Neural cell (in vitro differentiated cells): ENCODE measurements at regions not wholly inside any gene's neighbourhood (a gene's known extent, or its start where the extent isn't known, plus 50 kb on each side); places are given as distances from the start of the nearest gene placed in this dataset.
A peak's percentile ranks its signal among the peaks of the same experiment; 100 is the strongest.

Experiments
- H2AFZ ChIP-seq: fragments of 200-600, 300-800 bp; sonication (generic), shearing (Covaris generic); 2 replicates; pipeline ENCODE4 v1.6.0; 2014; ENCODE audit warnings: low read depth, mild to moderate bottlenecking, antibody characterized with exemption, low read length, moderate library complexity
- H3F3A ChIP-seq: fragments of 200-600 bp; shearing (Covaris generic); 2 replicates; pipeline ENCODE4 v1.6.1; 2016; ENCODE audit warnings: mild to moderate bottlenecking, moderate library complexity, mixed read lengths, antibody characterized with exemption, low read length; ENCODE audit not compliant: insufficient read depth, poor library complexity, severe bottlenecking
- H3K27ac ChIP-seq: fragments of 200-600, 300-800 bp; sonication (generic), shearing (Covaris generic); 2 replicates; pipeline ENCODE4 v1.5.1; 2014; ENCODE audit warnings: mild to moderate bottlenecking, low read length, moderate library complexity
- H3K27me3 ChIP-seq: fragments of 300-800, 200-600 bp; sonication (generic), shearing (Covaris generic); 2 replicates; pipeline ENCODE4 v1.6.0; 2014; ENCODE audit warnings: mild to moderate bottlenecking, low read depth, low read length, moderate library complexity; ENCODE audit not compliant: insufficient read depth
- H3K36me3 ChIP-seq: fragments of 300-800, 200-600 bp; sonication (generic), shearing (Covaris generic); 2 replicates; pipeline ENCODE4 v1.5.1; 2014; ENCODE audit warnings: mild to moderate bottlenecking, antibody characterized with exemption, low read length, moderate library complexity; ENCODE audit not compliant: insufficient read depth
- H3K4me2 ChIP-seq: fragments of 300-800, 200-600 bp; sonication (generic), shearing (Covaris generic); 2 replicates; pipeline ENCODE4 v1.6.0; 2014; ENCODE audit warnings: mild to moderate bottlenecking, low read length
- H3K4me3 ChIP-seq: fragments of 300-800, 200-600 bp; sonication (generic), shearing (Covaris generic); 2 replicates; pipeline ENCODE4 v1.5.1; 2014; ENCODE audit warnings: mild to moderate bottlenecking, low read length, moderate library complexity
- H3K79me2 ChIP-seq: fragments of 200-600 bp; shearing (Covaris generic); replicated peaks from 2 replicates; pipeline ENCODE4 v1.6.0; 2014; ENCODE audit warnings: mild to moderate bottlenecking, low read length, moderate library complexity; ENCODE audit not compliant: insufficient read depth
- H3K9ac ChIP-seq: fragments of 300-800, 200-600 bp; sonication (generic), shearing (Covaris generic); 2 replicates; pipeline ENCODE4 v1.6.1; 2016; ENCODE audit warnings: mild to moderate bottlenecking, low read length, mixed read lengths
- H3K9me2 ChIP-seq: fragments of 200-600 bp; shearing (Covaris generic); 2 replicates; pipeline ENCODE4 v1.6.1; 2016; ENCODE audit warnings: mild to moderate bottlenecking, low read length, mixed read lengths; ENCODE audit not compliant: insufficient read depth
- H3K9me3 ChIP-seq: fragments of 200-600, 300-800 bp; sonication (generic), shearing (Covaris generic); 2 replicates; pipeline ENCODE4 v1.6.1; 2016; ENCODE audit warnings: mild to moderate bottlenecking, mixed run types, low read length, moderate library complexity, mixed read lengths
- H4K20me1 ChIP-seq: fragments of 200-600 bp; shearing (Covaris generic); 2 replicates; pipeline ENCODE4 v1.6.1; 2016; ENCODE audit warnings: mild to moderate bottlenecking, mixed run types; ENCODE audit not compliant: insufficient read depth
- CTCF ChIP-seq: fragments of 450-650 bp; IDR thresholded peaks from 2 replicates; pipeline ENCODE4 v1.5.1; 2014; ENCODE audit warnings: antibody characterized with exemption, mild to moderate bottlenecking, moderate library complexity; ENCODE audit not compliant: poor library complexity, severe bottlenecking
- EP300 ChIP-seq: fragments of 450-650 bp; conservative IDR thresholded peaks from 2 replicates; pipeline ENCODE4 v1.6.1; 2014; ENCODE audit warnings: antibody characterized with exemption, mild to moderate bottlenecking, moderate library complexity; ENCODE audit not compliant: poor library complexity, severe bottlenecking
- EZH2 ChIP-seq: fragments of 200-600, 300-800 bp; shearing (Covaris generic), sonication (generic); IDR thresholded peaks from 2 replicates; pipeline ENCODE4 v1.6.1; 2014; ENCODE audit warnings: antibody characterized with exemption, low read length, borderline replicate concordance, mild to moderate bottlenecking; ENCODE audit not compliant: insufficient read depth, poor library complexity, severe bottlenecking
- MXI1 ChIP-seq: fragments of 450-650 bp; conservative IDR thresholded peaks from 2 replicates; pipeline ENCODE4 v1.6.1; 2014; ENCODE audit warnings: antibody characterized with exemption, mild to moderate bottlenecking; ENCODE audit not compliant: poor library complexity, severe bottlenecking
- POLR2AphosphoS5 ChIP-seq: IDR thresholded peaks from 2 replicates; pipeline ENCODE4 v1.6.1; 2012
- RAD21 ChIP-seq: fragments of 450-650 bp; conservative IDR thresholded peaks from 2 replicates; pipeline ENCODE4 v1.6.1; 2014; ENCODE audit warnings: antibody characterized with exemption, mild to moderate bottlenecking, moderate library complexity
- REST ChIP-seq: IDR thresholded peaks from 2 replicates; pipeline ENCODE4 v1.6.1; 2012; ENCODE audit warnings: borderline replicate concordance
- SMC3 ChIP-seq: fragments of 450-650 bp; conservative IDR thresholded peaks from 2 replicates; pipeline ENCODE4 v1.6.1; 2014; ENCODE audit warnings: antibody characterized with exemption, mild to moderate bottlenecking, moderate library complexity; ENCODE audit not compliant: poor library complexity
- TAF1 ChIP-seq: IDR thresholded peaks from 2 replicates; pipeline ENCODE4 v1.6.1; 2012; ENCODE audit warnings: low read depth

GRCh38 chr12:116358536-116358892 lies 81.0 kb upstream of the MED13L start:
- H3F3A ChIP-seq, result no peaks in the 10 kb centered on the region
- no peak for TF ChIP-seq EP300
- TF ChIP-seq RAD21, result no peak
- TF ChIP-seq TAF1, result no peak
- no peak for TF ChIP-seq CTCF
- TF ChIP-seq REST, result no peak
- no peak for TF ChIP-seq EZH2
- no peak for TF ChIP-seq MXI1
- TF ChIP-seq SMC3, result no peak
- TF ChIP-seq POLR2AphosphoS5, result no peak
- peak overlapping the region; percentile 24 for H3K27ac ChIP-seq
- H3K9me3 ChIP-seq, result no peaks in the 10 kb centered on the region
- no peak overlapping the region for H3K4me2 ChIP-seq
- H3K36me3 ChIP-seq, result no peaks in the 10 kb centered on the region
- peak overlapping the region; percentile 52 for H3K4me3 ChIP-seq
- H3K27me3 ChIP-seq, result no peaks in the 10 kb centered on the region
- no peak overlapping the region for H2AFZ ChIP-seq
- H3K79me2 ChIP-seq, result no peaks in the 10 kb centered on the region
- H3K9me2 ChIP-seq, result no peaks in the 10 kb centered on the region
- H3K9ac ChIP-seq, result peak overlapping the region; percentile 29
- H4K20me1 ChIP-seq, result no peaks in the 10 kb centered on the region

- Histone ChIP-seq H4K20me1 (no peaks in the 10 kb centered on the region), H3K36me3 (no peaks in the 10 kb centered on the region), H2AFZ (no peak overlapping the region), H3F3A (no peaks in the 10 kb centered on the region), H3K9me3 (no peaks in the 10 kb centered on the region), H3K9ac (peak overlapping the region; percentile 29), H3K27ac (peak overlapping the region; percentile 24), H3K79me2 (no peaks in the 10 kb centered on the region), H3K9me2 (no peaks in the 10 kb centered on the region), H3K27me3 (no peaks in the 10 kb centered on the region), H3K4me2 (no peak overlapping the region), H3K4me3 (peak overlapping the region; percentile 52)
- TF ChIP-seq RAD21 (peak; percentile 13), CTCF (no peak), SMC3 (no peak), POLR2AphosphoS5 (no peak), EZH2 (no peak)
These were observed 81.6 kb upstream of the MED13L start for GRCh38 chr12:116358893-116359761.
